GM23248 (cell line): ENCODE measurements at regions not wholly inside any gene's neighbourhood (a gene's known extent, or its start where the extent isn't known, plus 50 kb on each side); places are given as distances from the start of the nearest gene placed in this dataset.

Source experiments
- DNase-seq: peaks from one replicate; pipeline ENCODE4 v3.0.0-alpha.2; 2015
- H2AFZ ChIP-seq: fragments of 200-600 bp; sonication (generic); 2 replicates; pipeline ENCODE4 v1.6.1; 2016; ENCODE audit warnings: antibody characterized with exemption
- H3F3A ChIP-seq: fragments of 200-600 bp; sonication (generic); 2 replicates; pipeline ENCODE4 v1.6.1; 2016; ENCODE audit warnings: mild to moderate bottlenecking, antibody characterized with exemption, mixed run types; ENCODE audit not compliant: insufficient read depth
- H3K27ac ChIP-seq: fragments of 200-600 bp; sonication (generic); 2 replicates; pipeline ENCODE4 v1.5.1; 2016; ENCODE audit warnings: mild to moderate bottlenecking
- H3K27me3 ChIP-seq: fragments of 200-600 bp; sonication (generic); replicated peaks from 2 replicates; pipeline ENCODE4 v1.6.1; 2016; ENCODE audit warnings: mild to moderate bottlenecking; ENCODE audit not compliant: insufficient read depth
- H3K36me3 ChIP-seq: fragments of 200-600 bp; sonication (generic); 2 replicates; pipeline ENCODE4 v1.6.1; 2016; ENCODE audit warnings: low read depth, mild to moderate bottlenecking
- H3K4me1 ChIP-seq: fragments of 200-600 bp; sonication (generic); 2 replicates; pipeline ENCODE4 v1.6.1; 2016; ENCODE audit warnings: mild to moderate bottlenecking; ENCODE audit not compliant: insufficient read depth
- H3K4me2 ChIP-seq: fragments of 200-600 bp; sonication (generic); one replicate; pipeline ENCODE4 v1.6.1; 2016; ENCODE audit warnings: mild to moderate bottlenecking; ENCODE audit not compliant: unreplicated experiment
- H3K4me3 ChIP-seq: fragments of 200-600 bp; sonication (generic); 2 replicates; pipeline ENCODE4 v1.5.1; 2016; ENCODE audit warnings: mild to moderate bottlenecking
- H3K79me2 ChIP-seq: fragments of 200-600 bp; sonication (generic); 2 replicates; pipeline ENCODE4 v1.6.1; 2016; ENCODE audit warnings: mild to moderate bottlenecking; ENCODE audit not compliant: insufficient read depth
- H3K9ac ChIP-seq: fragments of 200-600 bp; sonication (generic); 2 replicates; pipeline ENCODE4 v1.6.1; 2016; ENCODE audit warnings: mild to moderate bottlenecking
- H3K9me2 ChIP-seq: fragments of 200-600 bp; sonication (generic); 2 replicates; pipeline ENCODE4 v1.6.1; 2016; ENCODE audit warnings: mixed run types, mild to moderate bottlenecking, moderate library complexity; ENCODE audit not compliant: insufficient read depth
- H3K9me3 ChIP-seq: fragments of 200-600 bp; sonication (generic); one replicate; pipeline ENCODE4 v1.6.1; 2017; ENCODE audit warnings: low read depth
- H4K20me1 ChIP-seq: fragments of 200-600 bp; sonication (generic); 2 replicates; pipeline ENCODE4 v1.6.0; 2016; ENCODE audit not compliant: insufficient read depth
- EZH2 ChIP-seq: fragments of 200-600 bp; sonication (generic); IDR thresholded peaks from 2 replicates; pipeline ENCODE4 v1.6.1; 2018; ENCODE audit warnings: antibody characterized with exemption, mild to moderate bottlenecking; ENCODE audit not compliant: insufficient read depth, poor library complexity, severe bottlenecking
- EZH2phosphoT487 ChIP-seq: fragments of 200-600 bp; sonication (generic); IDR thresholded peaks from 2 replicates; pipeline ENCODE4 v1.6.1; 2018; ENCODE audit warnings: antibody characterized with exemption, moderate library complexity, mild to moderate bottlenecking, low read depth; ENCODE audit not compliant: insufficient read depth
- WGBS, 2 experiments: methylation state at CpG; one replicate each; pipeline ENCODE4 v1.1.6; 2015 to 2017; ENCODE audit warnings: low lambda C conversion rate in 2 of 2, low coverage in 1 of 2; ENCODE audit errors: missing lambda C conversion rate in 2 of 2; 5-methylcytosine and 5-hydroxymethylcytosine counted together
- in situ Hi-C: fragments of 300-500 bp; cut with MboI; formaldehyde crosslinking; loops from 2 replicates; pipeline ENCODE4 v1.15.0; 2020

GRCh38 chr6:112780498-112781096 is 433.5 kb downstream of the RFPL4B start:
- Histone ChIP-seq H3K4me3 (no peak overlapping the region), H3F3A (no peaks in the 10 kb centered on the region), H3K9me2 (no peaks in the 10 kb centered on the region), H3K79me2 (no peaks in the 10 kb centered on the region), H3K27ac (no peak overlapping the region), H4K20me1 (no peaks in the 10 kb centered on the region), H3K4me2 (no peak overlapping the region), H3K27me3 (no peaks in the 10 kb centered on the region), H2AFZ (no peak overlapping the region), H3K9ac (no peak overlapping the region), H3K9me3 (no peaks in the 10 kb centered on the region), H3K36me3 (no peaks in the 10 kb centered on the region), H3K4me1 (0 out of 2 replicates have a peak, but pooled peaks cover 5% of the 10 kb centered on the region)
- 48% methylated on average over 9 of the region's 9 CpGs for WGBS, 2 experiments
- TF ChIP-seq EZH2phosphoT487 (no peak), EZH2 (no peak)
- peak; percentile 84 for DNase-seq
- in situ Hi-C loops, result loop anchor here (25.0 kb wide), 1 partner anchor 632 kb away; no protein-coding TSS in a partner anchor

GRCh38 chr6:112781241-112781640 is 434.1 kb downstream of the RFPL4B start:
- H3K9me3 ChIP-seq, result no peaks in the 10 kb centered on the region
- no peaks in the 10 kb centered on the region for H3K36me3 ChIP-seq
- 75 to 85% methylated on average over 2 of the region's 2 CpGs for WGBS, 2 experiments
- 0 out of 2 replicates have a peak overlapping the region, but pooled peaks have one; percentile 18 for H2AFZ ChIP-seq
- TF ChIP-seq EZH2phosphoT487, result no peak
- no peak for TF ChIP-seq EZH2
- peak; percentile 11 for DNase-seq
- no peak overlapping the region for H3K27ac ChIP-seq
- no peak overlapping the region for H3K4me2 ChIP-seq
- no peaks in the 10 kb centered on the region for H3K79me2 ChIP-seq
- H4K20me1 ChIP-seq, result no peaks in the 10 kb centered on the region
- H3K4me3 ChIP-seq, result no peak overlapping the region
- H3K4me1 ChIP-seq, result 0 out of 2 replicates have a peak, but pooled peaks cover 5% of the 10 kb centered on the region
- H3K9me2 ChIP-seq, result no peaks in the 10 kb centered on the region
- in situ Hi-C loops, result loop anchor here (25.0 kb wide), 1 partner anchor 631 kb away; no protein-coding TSS in a partner anchor
- H3F3A ChIP-seq, result no peaks in the 10 kb centered on the region
- no peaks in the 10 kb centered on the region for H3K27me3 ChIP-seq
- H3K9ac ChIP-seq, result no peak overlapping the region

GRCh38 chr6:112785408-112785807 is 438.3 kb downstream of the RFPL4B start:
- Histone ChIP-seq H3K4me1 (0 out of 2 replicates have a peak, but pooled peaks cover 5% of the 10 kb centered on the region), H3K27me3 (no peaks in the 10 kb centered on the region), H4K20me1 (no peaks in the 10 kb centered on the region), H3K79me2 (no peaks in the 10 kb centered on the region), H3K4me2 (no peak overlapping the region), H3K9me3 (no peaks in the 10 kb centered on the region), H2AFZ (no peak overlapping the region), H3K27ac (no peak overlapping the region), H3K4me3 (no peak overlapping the region), H3F3A (no peaks in the 10 kb centered on the region), H3K9ac (no peak overlapping the region), H3K9me2 (no peaks in the 10 kb centered on the region), H3K36me3 (no peaks in the 10 kb centered on the region)
- TF ChIP-seq EZH2phosphoT487 (no peak), EZH2 (no peak)
- DNase-seq, result no peak
- in situ Hi-C loops, result loop anchor here (25.0 kb wide), 1 partner anchor 627 kb away; no protein-coding TSS in a partner anchor
- 99 to 100% methylated on average over 2 of the region's 2 CpGs for WGBS, 2 experiments

- WGBS, 2 experiments, result 95% methylated on average over 2 of the region's 2 CpGs
- no peak for DNase-seq
- Histone ChIP-seq H2AFZ (no peak overlapping the region), H3K27ac (no peak overlapping the region), H3F3A (no peaks in the 10 kb centered on the region), H3K4me3 (no peak overlapping the region), H3K27me3 (no peaks in the 10 kb centered on the region), H3K79me2 (no peaks in the 10 kb centered on the region), H3K9ac (no peak overlapping the region), H3K36me3 (no peaks in the 10 kb centered on the region), H3K9me2 (no peaks in the 10 kb centered on the region), H3K4me1 (no peaks in the 10 kb centered on the region), H4K20me1 (no peaks in the 10 kb centered on the region), H3K9me3 (no peaks in the 10 kb centered on the region), H3K4me2 (no peak overlapping the region)
- in situ Hi-C loops, result loop anchor here (25.0 kb wide), 1 partner anchor 626 kb away; no protein-coding TSS in a partner anchor
- TF ChIP-seq EZH2phosphoT487 (no peak), EZH2 (no peak)
Observed at GRCh38 chr6:112786801-112787200, 439.7 kb downstream of the RFPL4B start.
